SU-DHL-6 (cell line): ENCODE measurements at regions not wholly inside any gene's neighbourhood (a gene's known extent, or its start where the extent isn't known, plus 50 kb on each side); places are given as distances from the start of the nearest gene placed in this dataset.

Experiments used
- EZH2phosphoT487 ChIP-seq: fragments of 200-600 bp; sonication (generic), shearing (Covaris generic); conservative IDR thresholded peaks from 2 replicates; pipeline ENCODE4 v1.6.1; 2018; ENCODE audit warnings: mild to moderate bottlenecking, antibody characterized with exemption, low read length, moderate library complexity, mixed read lengths
- TF ChIP-seq, protein P1 (sequence below): fragments of 200-600 bp; sonication (generic); IDR thresholded peaks from one replicate; pipeline ENCODE4 v1.5.1; 2017; ENCODE audit warnings: antibody characterized with exemption, mild to moderate bottlenecking, low read length, moderate library complexity; ENCODE audit not compliant: insufficient read depth, poor library complexity, severe bottlenecking

DNA sequence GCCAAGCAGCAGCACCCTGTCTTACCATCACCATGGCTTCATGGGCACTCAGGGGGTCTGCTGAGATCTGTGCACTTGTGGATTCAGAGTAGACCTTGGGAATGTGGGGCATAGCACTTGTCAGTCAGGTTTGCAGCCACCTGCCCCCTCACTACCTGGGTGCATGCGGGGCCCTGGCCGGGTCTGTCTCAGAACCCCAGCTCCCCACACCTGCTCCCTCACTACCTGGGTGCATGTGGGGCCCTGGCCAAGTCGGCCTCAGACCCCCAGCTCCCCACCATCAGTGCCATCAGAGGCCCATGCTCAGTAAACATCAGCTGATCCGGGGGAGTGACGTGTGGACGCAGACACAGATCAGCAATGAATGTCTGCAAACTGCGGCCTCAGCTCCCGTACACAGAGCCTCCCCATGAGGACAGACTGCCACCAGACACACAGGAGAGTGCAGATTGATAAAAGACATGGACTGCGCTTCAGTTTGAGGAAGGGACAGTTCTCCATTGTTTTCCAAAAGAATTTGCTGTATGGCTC is 205.1 kb downstream of the GLI2 start:
- TF ChIP-seq, protein P1, sequence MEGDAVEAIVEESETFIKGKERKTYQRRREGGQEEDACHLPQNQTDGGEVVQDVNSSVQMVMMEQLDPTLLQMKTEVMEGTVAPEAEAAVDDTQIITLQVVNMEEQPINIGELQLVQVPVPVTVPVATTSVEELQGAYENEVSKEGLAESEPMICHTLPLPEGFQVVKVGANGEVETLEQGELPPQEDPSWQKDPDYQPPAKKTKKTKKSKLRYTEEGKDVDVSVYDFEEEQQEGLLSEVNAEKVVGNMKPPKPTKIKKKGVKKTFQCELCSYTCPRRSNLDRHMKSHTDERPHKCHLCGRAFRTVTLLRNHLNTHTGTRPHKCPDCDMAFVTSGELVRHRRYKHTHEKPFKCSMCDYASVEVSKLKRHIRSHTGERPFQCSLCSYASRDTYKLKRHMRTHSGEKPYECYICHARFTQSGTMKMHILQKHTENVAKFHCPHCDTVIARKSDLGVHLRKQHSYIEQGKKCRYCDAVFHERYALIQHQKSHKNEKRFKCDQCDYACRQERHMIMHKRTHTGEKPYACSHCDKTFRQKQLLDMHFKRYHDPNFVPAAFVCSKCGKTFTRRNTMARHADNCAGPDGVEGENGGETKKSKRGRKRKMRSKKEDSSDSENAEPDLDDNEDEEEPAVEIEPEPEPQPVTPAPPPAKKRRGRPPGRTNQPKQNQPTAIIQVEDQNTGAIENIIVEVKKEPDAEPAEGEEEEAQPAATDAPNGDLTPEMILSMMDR = no peak
- no peak for TF ChIP-seq EZH2phosphoT487
